HL-60 (cell line): ENCODE measurements at regions not wholly inside any gene's neighbourhood (a gene's known extent, or its start where the extent isn't known, plus 50 kb on each side); places are given as distances from the start of the nearest gene placed in this dataset.

Experiments used
- CTCF ChIP-seq: IDR thresholded peaks from one replicate; pipeline ENCODE4 v1.5.1; 2011; ENCODE audit warnings: low read length, control low read depth, inconsistent platforms; ENCODE audit not compliant: insufficient read depth
- POLR2AphosphoS5 ChIP-seq: IDR thresholded peaks from 2 replicates; pipeline ENCODE4 v1.6.1; 2012; ENCODE audit warnings: low read depth
- SPI1 ChIP-seq: IDR thresholded peaks from 2 replicates; pipeline ENCODE4 v1.6.1; 2012; ENCODE audit warnings: low read depth, mild to moderate bottlenecking, borderline replicate concordance
- TF ChIP-seq, protein P1 (sequence below): IDR thresholded peaks from 2 replicates; pipeline ENCODE4 v1.6.1; 2012; ENCODE audit warnings: low read depth; ENCODE audit not compliant: insufficient replicate concordance

DNA sequence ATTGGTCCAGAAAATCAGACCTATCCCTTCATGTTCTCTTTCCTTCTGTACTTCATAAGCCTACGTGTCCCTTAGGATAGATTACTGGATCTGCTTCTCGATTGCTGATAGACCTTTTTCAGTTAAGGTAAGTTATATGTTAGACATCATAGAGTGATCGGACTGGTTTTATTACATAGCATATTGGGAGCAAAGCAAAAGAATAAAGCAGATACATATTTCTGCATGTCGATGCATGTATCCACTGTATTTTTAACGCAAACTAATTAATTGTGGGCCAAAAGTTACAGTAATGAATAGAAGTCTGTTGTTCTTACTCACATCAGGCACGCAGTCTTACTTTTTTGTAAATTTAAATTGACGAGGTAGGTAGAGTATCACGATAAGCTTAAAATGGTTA is 106.4 kb downstream of the SLIT2 start:
- TF ChIP-seq CTCF = no peak
- no peak for TF ChIP-seq POLR2AphosphoS5
- no peak for TF ChIP-seq SPI1
- TF ChIP-seq, protein P1, sequence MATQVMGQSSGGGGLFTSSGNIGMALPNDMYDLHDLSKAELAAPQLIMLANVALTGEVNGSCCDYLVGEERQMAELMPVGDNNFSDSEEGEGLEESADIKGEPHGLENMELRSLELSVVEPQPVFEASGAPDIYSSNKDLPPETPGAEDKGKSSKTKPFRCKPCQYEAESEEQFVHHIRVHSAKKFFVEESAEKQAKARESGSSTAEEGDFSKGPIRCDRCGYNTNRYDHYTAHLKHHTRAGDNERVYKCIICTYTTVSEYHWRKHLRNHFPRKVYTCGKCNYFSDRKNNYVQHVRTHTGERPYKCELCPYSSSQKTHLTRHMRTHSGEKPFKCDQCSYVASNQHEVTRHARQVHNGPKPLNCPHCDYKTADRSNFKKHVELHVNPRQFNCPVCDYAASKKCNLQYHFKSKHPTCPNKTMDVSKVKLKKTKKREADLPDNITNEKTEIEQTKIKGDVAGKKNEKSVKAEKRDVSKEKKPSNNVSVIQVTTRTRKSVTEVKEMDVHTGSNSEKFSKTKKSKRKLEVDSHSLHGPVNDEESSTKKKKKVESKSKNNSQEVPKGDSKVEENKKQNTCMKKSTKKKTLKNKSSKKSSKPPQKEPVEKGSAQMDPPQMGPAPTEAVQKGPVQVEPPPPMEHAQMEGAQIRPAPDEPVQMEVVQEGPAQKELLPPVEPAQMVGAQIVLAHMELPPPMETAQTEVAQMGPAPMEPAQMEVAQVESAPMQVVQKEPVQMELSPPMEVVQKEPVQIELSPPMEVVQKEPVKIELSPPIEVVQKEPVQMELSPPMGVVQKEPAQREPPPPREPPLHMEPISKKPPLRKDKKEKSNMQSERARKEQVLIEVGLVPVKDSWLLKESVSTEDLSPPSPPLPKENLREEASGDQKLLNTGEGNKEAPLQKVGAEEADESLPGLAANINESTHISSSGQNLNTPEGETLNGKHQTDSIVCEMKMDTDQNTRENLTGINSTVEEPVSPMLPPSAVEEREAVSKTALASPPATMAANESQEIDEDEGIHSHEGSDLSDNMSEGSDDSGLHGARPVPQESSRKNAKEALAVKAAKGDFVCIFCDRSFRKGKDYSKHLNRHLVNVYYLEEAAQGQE = no peak
